WERI-Rb-1 (cell line): ENCODE measurements at regions not wholly inside any gene's neighbourhood (a gene's known extent, or its start where the extent isn't known, plus 50 kb on each side); places are given as distances from the start of the nearest gene placed in this dataset.

Experiments used
- DNase-seq: peaks from one replicate; pipeline ENCODE4 v3.0.0-alpha.2; 2020
- H3K27ac ChIP-seq: fragments of 250-450 bp; sonication (Bioruptor Pico); 2 replicates; pipeline ENCODE4 v1.5.1; 2020; ENCODE audit warnings: mild to moderate bottlenecking, moderate library complexity
- H3K27me3 ChIP-seq: fragments of 250-450 bp; sonication (Bioruptor Pico); 2 replicates; pipeline ENCODE4 v1.5.1; 2021; ENCODE audit warnings: mild to moderate bottlenecking, low read depth, moderate library complexity; ENCODE audit not compliant: insufficient read depth, severe bottlenecking
- H3K36me3 ChIP-seq: fragments of 250-450 bp; sonication (Bioruptor Pico); 2 replicates; pipeline ENCODE4 v1.5.1; 2020; ENCODE audit warnings: mild to moderate bottlenecking, moderate library complexity
- H3K4me3 ChIP-seq: 2 replicates; pipeline ENCODE4 v1.5.1; 2011; ENCODE audit warnings: low read depth, mild to moderate bottlenecking, control low read depth, low read length
- H3K9me3 ChIP-seq: fragments of 250-450 bp; sonication (Bioruptor Pico); 2 replicates; pipeline ENCODE4 v1.5.1; 2021; ENCODE audit warnings: mild to moderate bottlenecking, moderate library complexity; ENCODE audit not compliant: severe bottlenecking
- CTCF ChIP-seq: IDR thresholded peaks from 2 replicates; pipeline ENCODE4 v1.5.1; 2011; ENCODE audit warnings: low read depth, mild to moderate bottlenecking, control low read depth, inconsistent platforms, low read length

GRCh38 chr5:143757116-143757515 is 54.8 kb upstream of the HMHB1 start:
- no peaks in the 10 kb centered on the region for H3K9me3 ChIP-seq
- H3K4me3 ChIP-seq = no peak overlapping the region
- H3K27me3 ChIP-seq = no peaks in the 10 kb centered on the region
- no peak for TF ChIP-seq CTCF
- H3K36me3 ChIP-seq = no peaks in the 10 kb centered on the region
- no peak for DNase-seq
- no peak overlapping the region for H3K27ac ChIP-seq

GRCh38 chr5:143755966-143756365 is 56.0 kb upstream of the HMHB1 start:
- H3K9me3 ChIP-seq = no peaks in the 10 kb centered on the region
- DNase-seq = no peak
- no peak overlapping the region for H3K4me3 ChIP-seq
- no peak overlapping the region for H3K27ac ChIP-seq
- no peaks in the 10 kb centered on the region for H3K27me3 ChIP-seq
- H3K36me3 ChIP-seq = no peaks in the 10 kb centered on the region
- TF ChIP-seq CTCF = no peak

GRCh38 chr5:143752165-143752850 is 59.7 kb upstream of the HMHB1 start:
- no peak for TF ChIP-seq CTCF

GRCh38 chr5:143751342-143751741 is 60.6 kb upstream of the HMHB1 start:
- Histone ChIP-seq H3K27ac (no peak overlapping the region), H3K36me3 (no peaks in the 10 kb centered on the region), H3K4me3 (no peak overlapping the region), H3K27me3 (no peaks in the 10 kb centered on the region), H3K9me3 (no peaks in the 10 kb centered on the region)
- no peak for TF ChIP-seq CTCF
- DNase-seq = no peak

More at GRCh38 chr5:143752165-143752850, 59.7 kb upstream of the HMHB1 start:
- Histone ChIP-seq H3K27me3 (no peaks in the 10 kb centered on the region), H3K4me3 (no peak overlapping the region), H3K27ac (no peak overlapping the region), H3K36me3 (no peaks in the 10 kb centered on the region), H3K9me3 (no peaks in the 10 kb centered on the region)
- DNase-seq = no peak

GRCh38 chr5:143749581-143750205 is 62.3 kb upstream of the HMHB1 start:
- no peak overlapping the region for H3K27ac ChIP-seq
- H3K4me3 ChIP-seq = no peak overlapping the region
- H3K27me3 ChIP-seq = no peaks in the 10 kb centered on the region
- no peaks in the 10 kb centered on the region for H3K9me3 ChIP-seq
- TF ChIP-seq CTCF = no peak
- no peaks in the 10 kb centered on the region for H3K36me3 ChIP-seq
- DNase-seq = no peak
